DMS153 (cell line): ENCODE measurements at regions not wholly inside any gene's neighbourhood (a gene's known extent, or its start where the extent isn't known, plus 50 kb on each side); places are given as distances from the start of the nearest gene placed in this dataset.

Experiments used
- DNase-seq: peaks from one replicate; lab custom pipeline; 2025; lab: John Stamatoyannopoulos, UW

DNA sequence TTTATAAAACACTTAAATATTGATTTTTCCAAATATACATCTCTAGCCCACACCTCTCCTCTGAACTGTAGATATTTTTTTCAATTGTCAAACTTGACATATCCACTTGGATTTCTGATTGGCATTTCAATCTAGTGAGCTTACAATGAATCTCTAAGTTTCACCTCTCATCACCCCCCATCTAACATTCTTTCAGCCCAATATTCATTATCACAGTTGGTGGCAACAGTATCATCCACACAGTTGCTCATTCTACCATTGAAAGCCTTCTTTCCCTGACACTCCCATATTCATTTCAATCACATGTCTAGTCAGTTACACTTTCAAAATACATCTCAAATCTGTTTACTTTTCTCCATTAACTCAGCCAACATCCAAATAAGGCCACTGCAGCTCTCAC, 385.2 kb downstream of the PCDH20 start:
- peak; percentile 14 for DNase-seq

DNA sequence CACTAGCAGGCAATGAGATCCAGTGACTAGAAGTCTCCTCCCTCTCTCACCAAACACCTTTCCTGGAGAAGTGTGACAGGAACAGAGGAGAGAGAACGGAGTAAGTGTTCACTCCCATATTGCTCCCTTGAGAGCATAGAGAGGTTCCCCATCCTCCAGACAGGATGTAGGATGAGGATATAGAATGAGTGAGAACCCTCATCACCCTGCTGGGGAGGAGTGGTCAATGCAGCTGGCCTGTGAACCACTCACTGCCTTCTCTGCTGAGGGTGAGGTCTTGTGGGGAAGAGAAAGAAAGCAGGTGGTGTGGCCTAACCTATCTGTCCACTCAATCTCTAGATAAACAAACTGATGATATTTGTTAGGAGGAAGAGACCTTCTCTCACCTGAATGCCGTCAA, 386.6 kb downstream of the PCDH20 start:
- DNase-seq: peak; percentile 87

GRCh38 chr13:61024046-61024445, 391.6 kb downstream of the PCDH20 start:
- DNase-seq: no peak

GRCh38 chr13:61021838-61022237, 393.8 kb downstream of the PCDH20 start:
- DNase-seq: no peak

GRCh38 chr13:61013796-61014195, 401.9 kb downstream of the PCDH20 start:
- DNase-seq: peak; percentile 42

- DNase-seq: no peak
These were observed 405.3 kb downstream of the PCDH20 start for GRCh38 chr13:61010358-61010757.

- DNase-seq: no peak
These were observed 413.0 kb downstream of the PCDH20 start for GRCh38 chr13:61002686-61003085.

GRCh38 chr13:60990032-60990733, 425.5 kb downstream of the PCDH20 start:
- no peak for DNase-seq

- DNase-seq: no peak
These were observed 429.3 kb downstream of the PCDH20 start for GRCh38 chr13:60986301-60986700.

DNA sequence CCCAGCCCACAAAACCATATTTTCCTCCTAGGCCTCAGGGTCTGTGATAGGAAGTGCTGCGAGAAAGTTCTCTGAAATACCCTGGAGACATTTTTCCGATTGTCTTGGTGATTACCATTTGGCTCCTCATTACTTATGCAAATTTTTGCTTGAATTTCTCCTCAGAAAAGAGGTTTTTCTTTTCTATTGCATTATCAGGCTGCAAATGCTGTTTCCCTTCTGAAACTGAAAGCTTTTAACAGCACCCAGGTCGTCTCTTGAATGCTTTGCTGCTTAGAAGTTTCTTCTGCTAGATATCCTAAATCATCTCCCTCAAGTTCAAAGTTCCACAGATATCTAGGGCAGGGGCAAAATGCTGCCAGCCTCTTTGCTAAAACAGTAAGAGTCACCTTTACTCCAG, 434.2 kb downstream of the PCDH20 start:
- DNase-seq: no peak

GRCh38 chr13:60976367-60976766, 439.3 kb downstream of the PCDH20 start:
- DNase-seq: no peak

GRCh38 chr13:60974296-60974695, 441.4 kb downstream of the PCDH20 start:
- no peak for DNase-seq

DNA sequence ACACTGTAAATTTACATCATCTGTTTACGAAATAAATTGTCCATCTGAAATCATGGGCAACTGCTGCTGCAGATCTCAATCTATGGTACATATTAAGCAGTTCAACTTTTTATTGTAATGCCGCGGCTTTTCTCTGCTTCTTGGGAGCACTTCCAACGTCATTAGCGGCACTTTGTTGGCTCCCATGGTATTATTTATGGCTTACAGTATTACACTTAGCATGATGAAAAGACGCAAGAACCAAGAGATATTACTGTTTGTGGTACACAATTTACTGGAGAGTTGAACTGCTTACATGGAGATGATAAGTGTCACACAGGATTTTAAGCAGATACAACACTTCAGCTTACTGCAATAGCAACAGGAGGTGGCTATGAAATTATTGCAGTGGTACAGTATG, 442.1 kb downstream of the PCDH20 start:
- no peak for DNase-seq

GRCh38 chr13:60970736-60971135, 444.9 kb downstream of the PCDH20 start:
- DNase-seq: no peak

GRCh38 chr13:60969656-60970055, 446.0 kb downstream of the PCDH20 start:
- DNase-seq: peak; percentile 3

DNA sequence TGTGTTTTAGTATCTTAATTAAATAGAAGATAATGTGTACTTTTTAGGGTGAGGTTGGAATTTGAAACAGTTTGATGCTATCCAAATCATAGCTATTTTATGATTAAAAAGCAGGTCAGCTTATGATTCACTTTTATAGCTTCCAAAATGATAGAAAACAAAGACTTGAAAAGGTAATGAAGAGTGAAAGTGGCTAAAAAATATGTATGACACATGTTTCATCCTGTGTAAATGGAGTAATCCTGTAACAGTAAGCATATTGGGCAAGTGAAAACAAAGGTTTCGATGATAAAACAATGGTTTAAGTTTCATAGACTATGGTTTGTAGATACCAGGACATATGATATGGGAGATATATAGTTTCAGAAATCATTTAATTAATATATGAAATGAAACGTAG, 456.2 kb downstream of the PCDH20 start:
- DNase-seq: no peak

- no peak for DNase-seq
These were observed 457.8 kb downstream of the PCDH20 start for GRCh38 chr13:60957816-60958215.

GRCh38 chr13:60945396-60945795, 470.3 kb downstream of the PCDH20 start:
- peak; percentile 11 for DNase-seq

DNA sequence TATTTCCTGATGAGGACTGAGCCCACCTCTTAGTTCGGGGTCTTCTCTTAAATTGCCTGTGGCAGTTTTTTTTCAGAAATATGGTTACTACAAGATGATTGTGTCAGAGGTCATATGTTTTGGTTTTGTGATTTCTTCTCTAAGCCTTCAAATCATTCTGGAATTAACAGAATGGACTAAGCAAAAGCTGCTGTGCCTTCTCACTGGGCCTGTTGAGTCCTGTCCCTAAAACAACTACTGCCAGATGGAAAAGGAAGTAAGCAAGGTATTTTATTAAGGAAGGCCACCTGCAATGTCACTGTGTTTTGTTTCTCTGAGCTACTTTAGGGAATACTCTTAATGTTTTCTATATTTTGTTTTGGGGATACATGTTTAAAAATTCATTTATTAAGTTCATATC, 470.8 kb downstream of the PCDH20 start:
- peak; percentile 73 for DNase-seq

GRCh38 chr13:60944016-60944415, 471.6 kb downstream of the PCDH20 start:
- DNase-seq: peak; percentile 7

DNA sequence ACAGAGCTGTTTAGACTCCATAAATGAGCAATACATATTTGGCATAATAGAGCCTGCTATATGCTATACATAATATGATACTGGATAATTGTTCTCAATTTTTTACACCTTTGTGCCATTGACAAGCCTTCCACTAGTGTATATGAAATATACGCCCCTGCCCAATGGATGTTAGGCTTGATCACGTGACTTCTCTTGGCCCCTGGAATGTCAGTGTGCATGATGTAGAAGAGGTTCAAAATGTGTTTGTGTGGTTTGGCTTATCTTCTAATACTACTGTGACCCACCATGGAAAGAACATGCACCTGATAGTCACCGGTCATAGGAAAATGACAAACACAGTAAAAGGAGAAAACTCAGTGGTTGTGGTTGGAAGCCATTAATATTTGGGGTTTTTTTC, 479.4 kb downstream of the PCDH20 start:
- no peak for DNase-seq

GRCh38 chr13:60933638-60934037, 482.0 kb downstream of the PCDH20 start:
- no peak for DNase-seq

DNA sequence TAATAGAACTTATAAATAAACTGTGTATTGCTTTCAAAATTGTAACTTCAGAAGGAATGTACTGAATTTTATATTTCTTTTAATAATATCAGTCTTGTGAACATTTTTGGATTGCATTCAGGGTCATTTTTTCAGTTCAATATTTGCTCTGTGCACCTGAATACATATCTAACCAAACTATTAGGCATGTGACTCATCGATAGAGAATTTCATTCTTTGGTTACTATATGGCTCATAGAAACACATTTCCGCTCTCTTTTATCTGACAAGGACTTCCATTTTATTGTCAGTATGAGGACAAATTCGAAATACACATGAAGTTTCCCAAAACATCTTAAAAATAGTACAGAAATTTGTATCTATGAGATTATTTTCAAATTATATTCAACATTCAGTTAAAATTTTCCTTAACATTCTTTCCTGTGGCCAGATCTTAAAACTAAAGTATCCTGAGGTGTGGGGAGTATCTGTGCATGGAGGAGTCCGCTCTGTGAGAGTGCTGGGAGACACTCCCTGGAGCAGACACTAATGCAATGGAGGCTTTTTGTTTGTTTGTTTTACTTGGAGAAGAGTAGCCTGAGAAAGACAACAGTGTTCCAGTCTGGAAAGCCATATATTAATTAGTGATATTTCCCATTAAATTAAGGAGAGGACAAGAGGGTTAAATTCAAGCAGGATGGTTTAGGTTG, 483.6 kb downstream of the PCDH20 start:
- DNase-seq: no peak

DNA sequence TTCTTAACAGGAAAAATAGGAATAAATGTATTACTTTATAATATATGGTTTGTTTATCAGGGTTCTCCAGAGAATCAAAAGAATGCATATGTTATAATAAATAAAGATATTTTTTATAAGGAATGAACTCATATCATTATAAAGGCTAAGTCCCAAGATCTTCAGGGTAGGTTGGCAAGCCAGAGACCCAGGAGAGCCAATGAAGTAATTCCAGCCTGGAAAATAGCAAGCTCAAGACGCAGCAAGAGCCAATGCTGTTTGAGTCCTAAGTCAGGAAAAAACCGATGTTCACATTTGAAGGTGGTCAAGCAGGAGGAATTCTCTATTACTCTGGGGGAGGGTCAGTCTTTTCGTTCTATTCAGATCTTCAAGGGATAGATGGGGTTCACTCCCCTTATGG, 490.0 kb downstream of the PCDH20 start:
- DNase-seq: no peak
